ENCODE measurements at regions not wholly inside any gene's neighbourhood (a gene's known extent, or its start where the extent isn't known, plus 50 kb on each side); places are given as distances from the start of the nearest gene placed in this dataset.
A peak's percentile ranks its signal among the peaks of the same experiment; 100 is the strongest.
"Not testable (repeated sequence)": the region's sequence is repeated elsewhere in the genome, so short reads cannot be mapped to it uniquely, and the experiment has no call there.

GRCh38 chr20:19026121-19026878, 186.1 kb upstream of the SLC24A3 start:
- peak in 1 of 2 donors; percentile 1 for DNase-seq (ENCODE audit: low read depth in 2 of 2)

- no peak for DNase-seq (ENCODE audit: low read depth in 2 of 2)
Observed at GRCh38 chr20:19026901-19027644, 185.4 kb upstream of the SLC24A3 start.

GRCh38 chr20:19027971-19028370, 184.5 kb upstream of the SLC24A3 start:
- no peak for DNase-seq (ENCODE audit: low read depth in 2 of 2)

GRCh38 chr20:19041787-19042186, 170.7 kb upstream of the SLC24A3 start:
- no peak for DNase-seq (ENCODE audit: low read depth in 2 of 2)

GRCh38 chr20:19045371-19045770, 167.1 kb upstream of the SLC24A3 start:
- DNase-seq (ENCODE audit: low read depth in 2 of 2) = no peak

- no peak for DNase-seq (ENCODE audit: low read depth in 2 of 2)
Observed at GRCh38 chr20:19047040-19047950, 165.1 kb upstream of the SLC24A3 start.

- no peak for DNase-seq (ENCODE audit: low read depth in 2 of 2)
Observed at GRCh38 chr20:19047951-19048296, 164.5 kb upstream of the SLC24A3 start.

- DNase-seq (ENCODE audit: low read depth in 2 of 2) = no peak
Observed at GRCh38 chr20:19048995-19049501, 163.4 kb upstream of the SLC24A3 start.

GRCh38 chr20:19049514-19049913, 162.9 kb upstream of the SLC24A3 start:
- no peak for DNase-seq (ENCODE audit: low read depth in 2 of 2)

GRCh38 chr20:19056909-19057308, 155.5 kb upstream of the SLC24A3 start:
- DNase-seq (ENCODE audit: low read depth in 2 of 2) = no peak

GRCh38 chr20:19064788-19065187, 147.7 kb upstream of the SLC24A3 start:
- DNase-seq (ENCODE audit: low read depth in 2 of 2) = not testable (repeated sequence)

GRCh38 chr20:19067986-19068385, 144.5 kb upstream of the SLC24A3 start:
- DNase-seq (ENCODE audit: low read depth in 2 of 2) = no peak

GRCh38 chr20:19070026-19070425, 142.4 kb upstream of the SLC24A3 start:
- no peak for DNase-seq (ENCODE audit: low read depth in 2 of 2)

GRCh38 chr20:19070681-19071445, 141.6 kb upstream of the SLC24A3 start:
- DNase-seq (ENCODE audit: low read depth in 2 of 2) = no peak

GRCh38 chr20:19071446-19071725, 141.1 kb upstream of the SLC24A3 start:
- no peak for DNase-seq (ENCODE audit: low read depth in 2 of 2)

- no peak for DNase-seq (ENCODE audit: low read depth in 2 of 2)
Observed at GRCh38 chr20:19071902-19072498, 140.4 kb upstream of the SLC24A3 start.

GRCh38 chr20:19072988-19073387, 139.5 kb upstream of the SLC24A3 start:
- no peak for DNase-seq (ENCODE audit: low read depth in 2 of 2)

- DNase-seq (ENCODE audit: low read depth in 2 of 2) = no peak
Observed at GRCh38 chr20:19073584-19074218, 138.7 kb upstream of the SLC24A3 start.

- DNase-seq (ENCODE audit: low read depth in 2 of 2) = no peak
Observed at GRCh38 chr20:19074356-19074755, 138.1 kb upstream of the SLC24A3 start.

GRCh38 chr20:19074828-19075516, 137.5 kb upstream of the SLC24A3 start:
- DNase-seq (ENCODE audit: low read depth in 2 of 2) = no peak

Data from stimulated activated CD8-positive, alpha-beta memory T cell treated with anti-CD3 and anti-CD28 coated beads, Interleukin-2, amount 100 ng/mL, for 48 hours (primary cell).